Testis (tissue), 2 donors: ENCODE measurements at regions not wholly inside any gene's neighbourhood (a gene's known extent, or its start where the extent isn't known, plus 50 kb on each side); places are given as distances from the start of the nearest gene placed in this dataset.

ENCODE experiments used
- DNase-seq: peaks from one replicate; pipeline ENCODE4 v3.0.0-alpha.2; 2019
- H3K27ac ChIP-seq, 2 donors: fragments of 200-600 bp; sonication (generic); one replicate each; pipeline ENCODE4 v1.5.1; 2019
- H3K27me3 ChIP-seq: fragments of 200-600 bp; sonication (generic); one replicate; pipeline ENCODE4 v1.5.1; 2019
- H3K36me3 ChIP-seq: fragments of 200-600 bp; sonication (generic); one replicate; pipeline ENCODE4 v1.5.1; 2017; ENCODE audit warnings: low read depth; ENCODE audit errors: missing control alignments
- H3K4me1 ChIP-seq: fragments of 200-600 bp; sonication (generic); one replicate; pipeline ENCODE4 v1.5.1; 2019
- H3K4me3 ChIP-seq, 2 donors: fragments of 200-600 bp; sonication (generic); one replicate each; pipeline ENCODE4 v1.5.1; 2017 to 2019
- H3K9me3 ChIP-seq: fragments of 200-600 bp; sonication (generic); one replicate; pipeline ENCODE4 v1.5.1; 2017
- POLR2A ChIP-seq: fragments of 450-650 bp; IDR thresholded peaks from one replicate; pipeline ENCODE4 v1.6.1; 2017; ENCODE audit warnings: antibody characterized with exemption, mild to moderate bottlenecking, moderate library complexity
- WGBS, 2 donors: methylation state at CpG; one replicate each; pipeline ENCODE4 v1.1.5; 2018; 5-methylcytosine and 5-hydroxymethylcytosine counted together
- intact Hi-C: fragments of 100-400 bp; cut with DNase I; formaldehyde crosslinking; loops from one replicate; pipeline ENCODE4 v1.15.1; 2023; ENCODE audit warnings: low total_unique reads
- TF ChIP-seq, protein P1 (sequence below), 3 experiments: fragments of 450-650 bp in 2 of 3; fragments of 200-600 bp in 1 of 3; sonication (generic) in 1 of 3; IDR thresholded peaks; one replicate each; pipeline ENCODE4 v1.5.1; 2016 to 2019; ENCODE audit warnings: antibody characterized with exemption in 3 of 3, mild to moderate bottlenecking in 2 of 3, moderate library complexity in 1 of 3

GRCh38 chr3:110810356-110810755 is 261.3 kb upstream of the NECTIN3 start:
- DNase-seq: no peak
- intact Hi-C loops: no loop called here
- WGBS, 2 donors: 36 to 83% methylated on average over 1 of the region's 1 CpG

GRCh38 chr3:110811050-110811449 is 260.6 kb upstream of the NECTIN3 start:
- H3K27ac ChIP-seq: no peak overlapping the region
- no peaks in the 10 kb centered on the region for H3K27me3 ChIP-seq
- no peaks in the 10 kb centered on the region for H3K9me3 ChIP-seq
- H3K36me3 ChIP-seq: no peaks in the 10 kb centered on the region
- H3K4me1 ChIP-seq: no peaks in the 10 kb centered on the region
- TF ChIP-seq, protein P1, sequence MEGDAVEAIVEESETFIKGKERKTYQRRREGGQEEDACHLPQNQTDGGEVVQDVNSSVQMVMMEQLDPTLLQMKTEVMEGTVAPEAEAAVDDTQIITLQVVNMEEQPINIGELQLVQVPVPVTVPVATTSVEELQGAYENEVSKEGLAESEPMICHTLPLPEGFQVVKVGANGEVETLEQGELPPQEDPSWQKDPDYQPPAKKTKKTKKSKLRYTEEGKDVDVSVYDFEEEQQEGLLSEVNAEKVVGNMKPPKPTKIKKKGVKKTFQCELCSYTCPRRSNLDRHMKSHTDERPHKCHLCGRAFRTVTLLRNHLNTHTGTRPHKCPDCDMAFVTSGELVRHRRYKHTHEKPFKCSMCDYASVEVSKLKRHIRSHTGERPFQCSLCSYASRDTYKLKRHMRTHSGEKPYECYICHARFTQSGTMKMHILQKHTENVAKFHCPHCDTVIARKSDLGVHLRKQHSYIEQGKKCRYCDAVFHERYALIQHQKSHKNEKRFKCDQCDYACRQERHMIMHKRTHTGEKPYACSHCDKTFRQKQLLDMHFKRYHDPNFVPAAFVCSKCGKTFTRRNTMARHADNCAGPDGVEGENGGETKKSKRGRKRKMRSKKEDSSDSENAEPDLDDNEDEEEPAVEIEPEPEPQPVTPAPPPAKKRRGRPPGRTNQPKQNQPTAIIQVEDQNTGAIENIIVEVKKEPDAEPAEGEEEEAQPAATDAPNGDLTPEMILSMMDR (IDR thresholded peaks at IDR 0.05): no peak
- TF ChIP-seq POLR2A: no peak
- no peak overlapping the region for H3K4me3 ChIP-seq
- DNase-seq: no peak
- intact Hi-C loops: no loop called here

More at GRCh38 chr3:110810356-110810755, 261.3 kb upstream of the NECTIN3 start:
- no peaks in the 10 kb centered on the region for H3K4me1 ChIP-seq
- TF ChIP-seq POLR2A: no peak
- TF ChIP-seq, protein P1 (IDR thresholded peaks at IDR 0.05): no peak
- no peaks in the 10 kb centered on the region for H3K36me3 ChIP-seq
- no peaks in the 10 kb centered on the region for H3K27me3 ChIP-seq
- H3K9me3 ChIP-seq: no peaks in the 10 kb centered on the region
- H3K4me3 ChIP-seq: no peak overlapping the region
- H3K27ac ChIP-seq: no peak overlapping the region

DNA sequence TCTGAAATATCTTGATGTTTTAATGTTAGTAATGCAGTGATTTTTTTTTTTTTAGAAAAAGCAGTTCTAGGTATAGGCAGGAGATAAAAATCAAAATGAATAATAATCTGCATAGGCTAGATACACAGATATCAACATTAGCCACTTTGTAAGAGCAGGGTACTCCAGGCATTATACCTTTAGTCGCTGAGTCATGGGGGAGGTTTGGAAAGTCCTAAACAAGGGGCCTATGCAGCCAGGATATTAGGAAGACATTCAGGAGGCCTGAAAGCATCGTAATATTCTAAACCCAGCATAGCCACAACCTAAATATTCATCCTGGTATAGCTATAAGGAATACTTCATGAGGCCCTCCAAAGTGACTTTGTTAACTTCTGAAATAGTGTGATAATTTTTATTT is 258.1 kb upstream of the NECTIN3 start:
- Histone ChIP-seq H3K4me3 (no peak overlapping the region), H3K9me3 (no peaks in the 10 kb centered on the region), H3K27me3 (no peaks in the 10 kb centered on the region), H3K36me3 (no peaks in the 10 kb centered on the region), H3K4me1 (no peaks in the 10 kb centered on the region), H3K27ac (no peak overlapping the region)
- WGBS, 2 donors: 93 to 94% methylated on average over 2 of the region's 2 CpGs
- intact Hi-C loops: no loop called here
- no peak for DNase-seq
- TF ChIP-seq, protein P1 (IDR thresholded peaks at IDR 0.05): no peak
- no peak for TF ChIP-seq POLR2A

DNA sequence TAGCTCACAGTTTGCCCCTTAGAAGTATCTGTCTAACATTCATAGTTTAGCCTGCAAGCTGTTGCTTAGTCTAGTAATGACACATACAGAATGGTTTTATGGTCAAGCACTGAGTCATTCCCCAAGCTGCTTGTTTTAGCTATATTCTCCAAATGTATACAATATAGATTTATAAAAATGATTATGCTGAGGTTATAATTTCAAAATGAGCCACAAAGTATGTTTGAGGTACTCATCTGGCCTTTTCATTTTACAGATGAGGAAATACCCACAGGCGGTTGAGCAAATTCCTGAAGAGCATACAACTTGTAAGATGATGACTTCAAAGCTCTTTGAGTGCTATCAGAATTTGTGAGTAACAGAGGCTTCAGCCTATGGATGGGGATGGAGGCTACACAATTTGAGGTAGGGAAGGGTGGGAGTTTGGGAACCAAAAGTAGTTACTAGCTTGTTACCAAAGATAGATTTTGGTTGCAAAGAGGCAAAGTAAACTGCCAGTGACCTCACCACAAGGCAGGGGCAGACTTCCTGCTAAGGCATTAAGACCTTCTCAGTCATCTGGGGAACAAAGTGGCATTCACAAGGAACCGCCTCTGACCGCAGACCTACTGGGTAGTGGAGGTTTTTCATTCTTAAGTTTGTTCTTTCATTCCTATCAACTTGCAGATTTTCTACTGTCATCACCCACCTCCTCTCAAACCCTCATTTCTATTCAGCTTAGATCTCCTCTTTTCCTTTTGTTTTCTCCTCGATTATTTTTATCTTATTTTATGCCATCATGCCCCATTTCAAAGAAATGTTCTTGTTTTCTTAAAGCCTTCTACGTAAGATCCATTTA is 257.2 kb upstream of the NECTIN3 start:
- no peaks in the 10 kb centered on the region for H3K36me3 ChIP-seq
- H3K9me3 ChIP-seq: no peaks in the 10 kb centered on the region
- no peaks in the 10 kb centered on the region for H3K4me1 ChIP-seq
- TF ChIP-seq, protein P1 (IDR thresholded peaks at IDR 0.05): no peak
- TF ChIP-seq POLR2A: no peak
- intact Hi-C loops: no loop called here
- no peak overlapping the region for H3K4me3 ChIP-seq
- H3K27me3 ChIP-seq: no peaks in the 10 kb centered on the region
- 95 to 96% methylated on average over 5 of the region's 5 CpGs for WGBS, 2 donors
- H3K27ac ChIP-seq: no peak overlapping the region
- DNase-seq: no peak

DNA sequence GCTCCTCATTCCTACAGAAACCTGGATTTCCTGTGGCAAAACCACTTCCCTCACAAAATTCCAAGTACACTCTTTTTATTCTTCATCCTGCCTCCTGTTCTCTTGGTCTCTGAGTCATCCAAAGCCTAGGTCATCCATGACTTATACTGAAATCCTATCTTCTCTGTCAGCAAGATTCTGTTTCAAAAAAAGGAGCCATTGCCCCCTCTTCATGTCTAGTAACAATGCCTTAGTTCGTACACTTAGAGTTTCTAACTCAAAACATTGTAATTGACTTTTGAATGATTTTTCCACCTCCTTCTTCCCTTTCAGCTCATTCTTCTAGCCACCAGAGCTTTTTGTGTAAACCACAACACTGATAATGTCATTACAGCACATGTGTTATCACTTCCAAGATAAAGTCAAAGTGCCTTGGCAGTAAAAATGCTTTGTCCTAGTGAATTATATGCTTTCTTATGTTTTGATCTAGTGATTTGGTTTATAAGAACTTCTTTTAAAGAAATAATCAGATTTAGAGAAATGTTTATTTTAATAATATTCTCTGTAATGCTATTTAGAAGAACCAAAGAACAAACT is 256.5 kb upstream of the NECTIN3 start:
- TF ChIP-seq, protein P1 (IDR thresholded peaks at IDR 0.05): no peak
- no peak for TF ChIP-seq POLR2A
- 44 to 67% methylated on average over 1 of the region's 1 CpG for WGBS, 2 donors

More for the DNA sequence above, 256.5 kb upstream of the NECTIN3 start:
- Histone ChIP-seq H3K4me1 (no peaks in the 10 kb centered on the region), H3K4me3 (no peak overlapping the region), H3K36me3 (no peaks in the 10 kb centered on the region), H3K9me3 (no peaks in the 10 kb centered on the region), H3K27ac (no peak overlapping the region), H3K27me3 (no peaks in the 10 kb centered on the region)
- no peak for DNase-seq
- intact Hi-C loops: no loop called here
